HFFc6 (cell line): ENCODE measurements at regions not wholly inside any gene's neighbourhood (a gene's known extent, or its start where the extent isn't known, plus 50 kb on each side); places are given as distances from the start of the nearest gene placed in this dataset.
"Not testable (repeated sequence)": the region's sequence is repeated elsewhere in the genome, so short reads cannot be mapped to it uniquely, and the experiment has no call there.

ENCODE experiments used
- DNase-seq: peaks from one replicate; pipeline ENCODE4 v3.0.0-alpha.2; 2018
- H3K27ac Mint-ChIP-seq: 2 replicates; pipeline ENCODE4 v1.8.0; 2020; ENCODE audit warnings: mild to moderate bottlenecking, mixed read lengths
- H3K27me3 Mint-ChIP-seq: 2 replicates; pipeline ENCODE4 v1.8.0; 2021; ENCODE audit warnings: mild to moderate bottlenecking, moderate library complexity, mixed read lengths; ENCODE audit not compliant: insufficient read depth
- H3K36me3 Mint-ChIP-seq: 2 replicates; pipeline ENCODE4 v1.8.0; 2021; ENCODE audit warnings: low read depth, mixed read lengths
- H3K4me1 Mint-ChIP-seq: 2 replicates; pipeline ENCODE4 v1.8.0; 2020; ENCODE audit warnings: low read depth, mixed read lengths
- H3K4me3 Mint-ChIP-seq: 2 replicates; pipeline ENCODE4 v1.8.0; 2020; ENCODE audit warnings: mild to moderate bottlenecking, moderate library complexity, mixed read lengths
- H3K9me3 Mint-ChIP-seq: 2 replicates; pipeline ENCODE4 v1.8.0; 2020; ENCODE audit warnings: mild to moderate bottlenecking, mixed read lengths
- CTCF ChIP-seq: fragments of 200-600 bp; sonication (generic); IDR thresholded peaks from 2 replicates; pipeline ENCODE4 v1.5.0; 2021; ENCODE audit warnings: antibody characterized with exemption, mild to moderate bottlenecking

- no peak for TF ChIP-seq CTCF
- no peak overlapping the region for H3K27ac Mint-ChIP-seq
- no peaks in the 10 kb centered on the region for H3K36me3 Mint-ChIP-seq
- H3K27me3 Mint-ChIP-seq, result no peaks in the 10 kb centered on the region
- no peak for DNase-seq
- H3K9me3 Mint-ChIP-seq, result no peaks in the 10 kb centered on the region
- H3K4me3 Mint-ChIP-seq, result no peak overlapping the region
- H3K4me1 Mint-ChIP-seq, result no peaks in the 10 kb centered on the region
Observed at GRCh38 chr4:138458751-138459150, 216.6 kb upstream of the SLC7A11 start.

- not testable (repeated sequence) for H3K9me3 Mint-ChIP-seq, H3K27me3 Mint-ChIP-seq, H3K4me3 Mint-ChIP-seq, DNase-seq, H3K36me3 Mint-ChIP-seq, H3K27ac Mint-ChIP-seq, H3K4me1 Mint-ChIP-seq
Observed at GRCh38 chr4:138456349-138456748, 214.2 kb upstream of the SLC7A11 start.

- DNase-seq, result no peak
- no peaks in the 10 kb centered on the region for H3K36me3 Mint-ChIP-seq
- no peak for TF ChIP-seq CTCF
- peaks cover under 1% of the 10 kb centered on the region; the same call in 1 of the 2 replicates for H3K4me1 Mint-ChIP-seq
- peaks cover 2% of the 10 kb centered on the region for H3K27me3 Mint-ChIP-seq
- H3K4me3 Mint-ChIP-seq, result no peak overlapping the region
- no peak overlapping the region for H3K27ac Mint-ChIP-seq
- no peaks in the 10 kb centered on the region for H3K9me3 Mint-ChIP-seq
Observed at GRCh38 chr4:138455097-138455496, 212.9 kb upstream of the SLC7A11 start.

GRCh38 chr4:138452826-138453225, 210.7 kb upstream of the SLC7A11 start:
- no peak overlapping the region for H3K4me3 Mint-ChIP-seq
- TF ChIP-seq CTCF, result no peak

GRCh38 chr4:138451276-138451663, 209.1 kb upstream of the SLC7A11 start:
- Mint-ChIP-seq H3K27me3 (peaks cover 2% of the 10 kb centered on the region), H3K4me3 (no peak overlapping the region), H3K9me3 (no peaks in the 10 kb centered on the region), H3K27ac (no peak overlapping the region), H3K36me3 (no peaks in the 10 kb centered on the region), H3K4me1 (peaks cover 5% of the 10 kb centered on the region; the same call in 1 of the 2 replicates)
- TF ChIP-seq CTCF, result no peak
- DNase-seq, result no peak

More at GRCh38 chr4:138452826-138453225, 210.7 kb upstream of the SLC7A11 start:
- no peak for DNase-seq
- Mint-ChIP-seq H3K4me1 (peaks cover 5% of the 10 kb centered on the region; the same call in 1 of the 2 replicates), H3K27me3 (peaks cover 2% of the 10 kb centered on the region), H3K27ac (no peak overlapping the region), H3K9me3 (no peaks in the 10 kb centered on the region), H3K36me3 (no peaks in the 10 kb centered on the region)

GRCh38 chr4:138450546-138451275, 208.6 kb upstream of the SLC7A11 start:
- no peak for TF ChIP-seq CTCF
- Mint-ChIP-seq H3K9me3 (no peaks in the 10 kb centered on the region), H3K4me1 (peaks cover 6% of the 10 kb centered on the region), H3K4me3 (no peak overlapping the region), H3K27ac (no peak overlapping the region), H3K27me3 (peaks cover 2% of the 10 kb centered on the region), H3K36me3 (no peaks in the 10 kb centered on the region)
- DNase-seq, result no peak
